ENCODE measurements at regions not wholly inside any gene's neighbourhood (a gene's known extent, or its start where the extent isn't known, plus 50 kb on each side); places are given as distances from the start of the nearest gene placed in this dataset.

DNA sequence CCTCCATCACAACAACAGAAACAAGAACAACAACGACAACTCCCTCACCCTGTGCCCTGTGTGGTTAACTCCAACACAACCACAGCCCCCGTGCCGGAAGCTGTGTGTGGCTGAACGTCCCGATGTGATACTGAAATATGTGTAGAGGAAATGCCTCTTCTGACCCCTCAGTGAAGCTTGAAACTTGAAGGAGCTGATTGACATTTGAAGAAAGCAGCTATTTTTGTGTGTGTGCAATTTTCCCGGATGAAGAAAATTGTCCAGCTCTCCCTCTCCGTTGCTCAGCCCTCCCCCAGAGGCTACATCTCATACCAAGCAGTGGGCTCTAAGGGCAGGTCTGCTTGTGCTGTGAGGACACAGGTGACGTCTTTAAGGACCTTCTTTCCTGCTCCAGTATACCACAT lies 173.8 kb downstream of the ICOS start:
- 2% methylated on average over 8 of the region's 8 CpGs for WGBS

GRCh38 chr2:204110751-204111516 lies 174.4 kb downstream of the ICOS start:
- Histone ChIP-seq H3K27me3 (ENCODE audit: control insufficient read depth in 2 of 2, insufficient read depth in 1 of 2, low read length in 1 of 2) (no peaks in the 10 kb centered on the region), H3K36me3 (ENCODE audit: control insufficient read depth in 2 of 2, insufficient read depth in 2 of 2, low read length in 1 of 2) (no peaks in the 10 kb centered on the region), H3K9me3 (ENCODE audit: control insufficient read depth in 2 of 2, insufficient read depth in 1 of 2, low read length in 1 of 2) (no peaks in the 10 kb centered on the region), H3K4me1 (ENCODE audit: control insufficient read depth in 2 of 2, insufficient read depth in 2 of 2, low read length in 2 of 2) (peaks cover 23 to 38% of the 10 kb centered on the region in 2 donors), H3K4me3 (ENCODE audit: low read length in 2 of 2) (no peak overlapping the region), H3K27ac (ENCODE audit: low read depth in 1 of 2, low read length in 1 of 2) (peak overlapping the region; percentile 33 to 84)
- DNase-seq (ENCODE audit: low read depth in 6 of 9, low spot score in 9 of 9): peak in 2 of 9 donors; percentile 8 to 11
- 76% methylated on average over 5 of the region's 5 CpGs for WGBS

More for the DNA sequence above, 173.8 kb downstream of the ICOS start:
- peak overlapping the region in 1 of 2 donors; percentile 6 for H3K4me3 ChIP-seq (ENCODE audit: low read length in 2 of 2)
- H3K36me3 ChIP-seq (ENCODE audit: control insufficient read depth in 2 of 2, insufficient read depth in 2 of 2, low read length in 1 of 2): no peaks in the 10 kb centered on the region
- no peaks in the 10 kb centered on the region for H3K9me3 ChIP-seq (ENCODE audit: control insufficient read depth in 2 of 2, insufficient read depth in 1 of 2, low read length in 1 of 2)
- H3K27me3 ChIP-seq (ENCODE audit: control insufficient read depth in 2 of 2, insufficient read depth in 1 of 2, low read length in 1 of 2): no peaks in the 10 kb centered on the region
- peaks cover 23 to 38% of the 10 kb centered on the region in 2 donors for H3K4me1 ChIP-seq (ENCODE audit: control insufficient read depth in 2 of 2, insufficient read depth in 2 of 2, low read length in 2 of 2)
- peak; percentile 41 to 88 (median 69) for DNase-seq (ENCODE audit: low read depth in 6 of 9, low spot score in 9 of 9)
- H3K27ac ChIP-seq (ENCODE audit: low read depth in 1 of 2, low read length in 1 of 2): peak overlapping the region; percentile 33 to 84

- H3K27ac ChIP-seq (ENCODE audit: low read depth in 1 of 2, low read length in 1 of 2): no peak overlapping the region
- H3K4me1 ChIP-seq (ENCODE audit: control insufficient read depth in 2 of 2, insufficient read depth in 2 of 2, low read length in 2 of 2): peaks cover 23 to 38% of the 10 kb centered on the region in 2 donors
- H3K36me3 ChIP-seq (ENCODE audit: control insufficient read depth in 2 of 2, insufficient read depth in 2 of 2, low read length in 1 of 2): no peaks in the 10 kb centered on the region
- H3K4me3 ChIP-seq (ENCODE audit: low read length in 2 of 2): no peak overlapping the region
- H3K9me3 ChIP-seq (ENCODE audit: control insufficient read depth in 2 of 2, insufficient read depth in 1 of 2, low read length in 1 of 2): no peaks in the 10 kb centered on the region
- H3K27me3 ChIP-seq (ENCODE audit: control insufficient read depth in 2 of 2, insufficient read depth in 1 of 2, low read length in 1 of 2): no peaks in the 10 kb centered on the region
- peak in 1 of 9 donors; percentile 14 for DNase-seq (ENCODE audit: low read depth in 6 of 9, low spot score in 9 of 9)
- WGBS: 93% methylated on average over 6 of the region's 6 CpGs
Observed at GRCh38 chr2:204112084-204112770, 175.7 kb downstream of the ICOS start.

DNA sequence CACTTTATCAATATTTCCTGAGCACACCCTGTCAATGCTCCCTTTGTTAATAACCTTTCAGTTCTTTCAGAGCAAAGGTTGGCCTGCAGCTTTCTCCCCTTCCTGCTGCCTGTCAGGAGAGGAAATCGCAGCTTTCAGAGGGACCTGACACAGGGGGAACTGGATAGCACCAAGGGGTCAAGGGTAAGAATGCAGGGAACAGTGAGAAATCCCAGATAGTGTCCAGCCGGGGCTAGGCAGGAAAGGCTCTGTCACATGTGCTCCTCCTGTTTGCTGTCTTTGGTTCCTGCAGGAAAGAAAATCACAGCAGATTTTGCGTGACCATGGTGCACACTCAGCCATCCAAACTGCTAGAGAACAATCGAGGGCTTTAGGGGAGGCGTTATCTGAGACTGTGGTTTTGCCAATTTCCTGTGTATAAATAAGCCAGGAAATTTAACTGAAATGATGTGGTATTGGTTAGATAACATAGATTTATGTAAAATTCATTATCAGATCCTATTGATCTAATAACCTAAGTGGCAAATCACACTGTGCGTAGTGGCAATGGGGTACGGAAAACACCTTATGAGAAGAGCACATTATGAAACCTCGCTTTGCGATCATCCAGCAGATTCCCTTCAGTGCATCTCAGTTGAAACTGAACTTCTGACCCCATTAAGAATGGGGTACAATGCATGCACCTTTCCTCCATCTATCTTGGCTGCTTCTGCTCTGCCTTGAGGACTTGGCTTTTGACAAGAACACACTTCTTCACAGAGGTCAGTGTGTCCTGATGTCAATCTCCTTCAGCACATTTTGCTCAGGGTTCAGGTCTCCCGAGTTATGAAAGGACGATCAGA lies 178.0 kb downstream of the ICOS start:
- DNase-seq (ENCODE audit: low read depth in 6 of 9, low spot score in 9 of 9): peak in 1 of 9 donors; percentile 9
- no peaks in the 10 kb centered on the region for H3K27me3 ChIP-seq (ENCODE audit: control insufficient read depth in 2 of 2, insufficient read depth in 1 of 2, low read length in 1 of 2)
- H3K36me3 ChIP-seq (ENCODE audit: control insufficient read depth in 2 of 2, insufficient read depth in 2 of 2, low read length in 1 of 2): no peaks in the 10 kb centered on the region
- 68% methylated on average over 11 of the region's 11 CpGs for WGBS
- no peaks in the 10 kb centered on the region for H3K9me3 ChIP-seq (ENCODE audit: control insufficient read depth in 2 of 2, insufficient read depth in 1 of 2, low read length in 1 of 2)
- no peak overlapping the region for H3K27ac ChIP-seq (ENCODE audit: low read depth in 1 of 2, low read length in 1 of 2)
- H3K4me1 ChIP-seq (ENCODE audit: control insufficient read depth in 2 of 2, insufficient read depth in 2 of 2, low read length in 2 of 2): peaks cover 14 to 26% of the 10 kb centered on the region in 2 donors
- H3K4me3 ChIP-seq (ENCODE audit: low read length in 2 of 2): no peak overlapping the region

DNA sequence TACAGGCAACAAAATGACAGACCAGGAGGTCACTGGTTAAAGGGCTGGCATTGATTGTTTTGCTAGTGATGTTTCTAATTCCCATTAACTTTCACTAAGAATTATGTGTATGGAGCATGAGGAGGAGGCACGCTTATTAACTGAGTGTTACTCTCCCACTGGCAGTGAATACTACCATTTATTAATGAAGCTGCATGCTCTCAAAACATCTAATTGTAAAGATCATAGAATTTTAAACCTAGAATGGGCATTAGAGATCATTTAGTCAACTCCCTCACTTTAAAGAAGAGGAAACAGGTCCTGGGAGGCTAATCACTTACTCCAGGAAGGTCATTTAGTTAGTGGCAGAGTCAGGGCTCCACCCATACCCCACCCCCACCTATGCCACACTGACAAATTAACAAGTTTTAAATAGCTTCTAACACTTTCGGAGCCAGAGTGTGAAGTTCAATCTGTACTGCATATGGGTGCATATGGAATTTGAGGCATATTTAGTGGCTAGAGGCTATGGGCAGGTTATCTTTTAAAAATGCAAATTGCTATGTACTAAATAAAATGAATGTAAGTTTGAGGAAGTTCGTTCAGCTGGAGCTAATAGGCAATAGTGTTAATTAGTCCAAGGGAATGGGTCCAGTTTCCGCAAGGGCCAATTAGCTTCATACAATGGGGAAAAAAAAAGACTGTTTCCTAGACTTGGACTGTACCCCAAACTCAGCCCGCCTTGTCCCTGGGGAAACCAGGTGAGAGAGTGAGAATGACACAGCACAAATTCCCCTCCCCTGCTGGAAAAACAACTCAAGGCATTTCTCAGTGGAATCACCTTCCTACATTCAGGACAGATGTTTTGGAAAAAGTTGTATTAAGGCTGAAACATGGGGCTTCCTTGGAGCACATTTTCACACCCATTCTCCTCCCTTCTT lies 178.8 kb downstream of the ICOS start:
- Histone ChIP-seq H3K36me3 (ENCODE audit: control insufficient read depth in 2 of 2, insufficient read depth in 2 of 2, low read length in 1 of 2) (no peaks in the 10 kb centered on the region), H3K4me1 (ENCODE audit: control insufficient read depth in 2 of 2, insufficient read depth in 2 of 2, low read length in 2 of 2) (peaks cover 7 to 17% of the 10 kb centered on the region in 2 donors), H3K27me3 (ENCODE audit: control insufficient read depth in 2 of 2, insufficient read depth in 1 of 2, low read length in 1 of 2) (no peaks in the 10 kb centered on the region), H3K9me3 (ENCODE audit: control insufficient read depth in 2 of 2, insufficient read depth in 1 of 2, low read length in 1 of 2) (no peaks in the 10 kb centered on the region), H3K4me3 (ENCODE audit: low read length in 2 of 2) (no peak overlapping the region), H3K27ac (ENCODE audit: low read depth in 1 of 2, low read length in 1 of 2) (no peak overlapping the region)
- 97% methylated on average over 5 of the region's 5 CpGs for WGBS
- DNase-seq (ENCODE audit: low read depth in 6 of 9, low spot score in 9 of 9): no peak

DNA sequence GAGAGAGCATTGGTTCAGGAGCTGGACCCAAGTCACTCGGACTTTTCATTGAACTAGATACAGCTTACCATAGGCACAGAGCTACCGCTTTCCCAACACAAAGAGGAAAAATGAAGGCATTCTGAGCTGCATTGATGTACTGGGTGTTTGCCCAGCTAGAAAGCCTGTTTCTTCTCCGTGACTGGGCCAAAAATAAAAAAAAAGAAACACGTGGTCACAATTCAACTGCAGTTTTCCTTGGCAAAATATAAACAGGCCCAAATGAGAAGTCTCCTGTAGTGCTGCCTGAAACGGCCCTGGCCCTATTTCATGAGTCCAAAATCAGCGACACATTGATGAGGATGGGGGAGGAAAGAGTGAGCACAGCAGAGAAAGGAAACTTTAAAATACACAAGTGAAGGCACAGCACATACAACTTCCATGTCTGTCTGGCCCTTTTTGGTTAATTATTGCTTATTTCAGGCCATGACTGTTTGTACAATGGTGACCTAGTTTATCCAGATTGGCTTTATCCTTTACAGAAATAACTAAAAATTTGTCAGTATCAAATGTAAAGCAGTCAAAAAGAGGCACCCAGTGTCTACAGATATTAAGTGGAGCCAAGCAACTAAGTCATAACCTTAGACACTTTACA lies 179.7 kb downstream of the ICOS start:
- no peak overlapping the region for H3K27ac ChIP-seq (ENCODE audit: low read depth in 1 of 2, low read length in 1 of 2)
- H3K9me3 ChIP-seq (ENCODE audit: control insufficient read depth in 2 of 2, insufficient read depth in 1 of 2, low read length in 1 of 2): no peaks in the 10 kb centered on the region
- no peak for DNase-seq (ENCODE audit: low read depth in 6 of 9, low spot score in 9 of 9)
- H3K27me3 ChIP-seq (ENCODE audit: control insufficient read depth in 2 of 2, insufficient read depth in 1 of 2, low read length in 1 of 2): no peaks in the 10 kb centered on the region
- no peaks in the 10 kb centered on the region for H3K36me3 ChIP-seq (ENCODE audit: control insufficient read depth in 2 of 2, insufficient read depth in 2 of 2, low read length in 1 of 2)
- no peak overlapping the region for H3K4me3 ChIP-seq (ENCODE audit: low read length in 2 of 2)
- H3K4me1 ChIP-seq (ENCODE audit: control insufficient read depth in 2 of 2, insufficient read depth in 2 of 2, low read length in 2 of 2): peaks cover 0 to 10% of the 10 kb centered on the region in 2 donors
- WGBS: 94% methylated on average over 6 of the region's 6 CpGs

DNA sequence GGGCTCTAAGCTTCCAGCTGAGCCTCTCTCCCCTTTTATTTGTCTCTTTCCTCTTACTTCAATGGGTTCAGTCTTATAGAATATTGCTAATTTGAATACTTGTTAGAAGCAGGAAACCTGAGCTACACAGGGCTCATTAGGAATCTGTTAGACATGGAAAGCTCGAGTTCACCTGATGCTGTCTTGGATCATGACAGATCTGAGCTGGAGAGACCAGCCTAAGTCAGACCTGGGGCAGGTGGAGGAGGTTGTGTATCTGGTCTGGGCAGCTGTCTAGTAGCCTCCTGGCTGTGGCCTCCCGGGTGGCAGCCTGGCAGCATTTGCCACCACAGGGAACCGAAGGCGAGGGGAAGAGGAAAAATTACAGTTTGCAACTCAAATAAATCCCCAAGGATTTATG lies 185.9 kb downstream of the ICOS start:
- Histone ChIP-seq H3K27ac (ENCODE audit: low read depth in 1 of 2, low read length in 1 of 2) (no peak overlapping the region), H3K4me1 (ENCODE audit: control insufficient read depth in 2 of 2, insufficient read depth in 2 of 2, low read length in 2 of 2) (no peaks in the 10 kb centered on the region), H3K27me3 (ENCODE audit: control insufficient read depth in 2 of 2, insufficient read depth in 1 of 2, low read length in 1 of 2) (no peaks in the 10 kb centered on the region), H3K4me3 (ENCODE audit: low read length in 2 of 2) (no peak overlapping the region), H3K9me3 (ENCODE audit: control insufficient read depth in 2 of 2, insufficient read depth in 1 of 2, low read length in 1 of 2) (no peaks in the 10 kb centered on the region), H3K36me3 (ENCODE audit: control insufficient read depth in 2 of 2, insufficient read depth in 2 of 2, low read length in 1 of 2) (no peaks in the 10 kb centered on the region)
- DNase-seq (ENCODE audit: low read depth in 6 of 9, low spot score in 9 of 9): no peak
- 93% methylated on average over 4 of the region's 4 CpGs for WGBS

- Histone ChIP-seq H3K4me1 (ENCODE audit: control insufficient read depth in 2 of 2, insufficient read depth in 2 of 2, low read length in 2 of 2) (no peaks in the 10 kb centered on the region), H3K9me3 (ENCODE audit: control insufficient read depth in 2 of 2, insufficient read depth in 1 of 2, low read length in 1 of 2) (no peaks in the 10 kb centered on the region)
- WGBS: 98% methylated on average over 3 of the region's 3 CpGs
Observed at GRCh38 chr2:204124140-204124750, 187.7 kb downstream of the ICOS start.

More at GRCh38 chr2:204124140-204124750, 187.7 kb downstream of the ICOS start:
- Histone ChIP-seq H3K4me3 (ENCODE audit: low read length in 2 of 2) (no peak overlapping the region), H3K36me3 (ENCODE audit: control insufficient read depth in 2 of 2, insufficient read depth in 2 of 2, low read length in 1 of 2) (no peaks in the 10 kb centered on the region), H3K27me3 (ENCODE audit: control insufficient read depth in 2 of 2, insufficient read depth in 1 of 2, low read length in 1 of 2) (no peaks in the 10 kb centered on the region), H3K27ac (ENCODE audit: low read depth in 1 of 2, low read length in 1 of 2) (no peak overlapping the region)
- DNase-seq (ENCODE audit: low read depth in 6 of 9, low spot score in 9 of 9): no peak

Measured in thymus (tissue), 11 donors.